Activated CD4-positive, alpha-beta T cell treated with anti-CD3 and anti-CD28 coated beads, Interleukin-2, Interleukin-6, amounts not matched to agents 100 ng/mL and 50 ng/mL, durations not matched to agents 16 hours and 8 hours (primary cell): ENCODE measurements at regions not wholly inside any gene's neighbourhood (a gene's known extent, or its start where the extent isn't known, plus 50 kb on each side); places are given as distances from the start of the nearest gene placed in this dataset.

Source experiments
- DNase-seq: peaks from one replicate; pipeline ENCODE4 v3.0.0-alpha.2; 2020

DNA sequence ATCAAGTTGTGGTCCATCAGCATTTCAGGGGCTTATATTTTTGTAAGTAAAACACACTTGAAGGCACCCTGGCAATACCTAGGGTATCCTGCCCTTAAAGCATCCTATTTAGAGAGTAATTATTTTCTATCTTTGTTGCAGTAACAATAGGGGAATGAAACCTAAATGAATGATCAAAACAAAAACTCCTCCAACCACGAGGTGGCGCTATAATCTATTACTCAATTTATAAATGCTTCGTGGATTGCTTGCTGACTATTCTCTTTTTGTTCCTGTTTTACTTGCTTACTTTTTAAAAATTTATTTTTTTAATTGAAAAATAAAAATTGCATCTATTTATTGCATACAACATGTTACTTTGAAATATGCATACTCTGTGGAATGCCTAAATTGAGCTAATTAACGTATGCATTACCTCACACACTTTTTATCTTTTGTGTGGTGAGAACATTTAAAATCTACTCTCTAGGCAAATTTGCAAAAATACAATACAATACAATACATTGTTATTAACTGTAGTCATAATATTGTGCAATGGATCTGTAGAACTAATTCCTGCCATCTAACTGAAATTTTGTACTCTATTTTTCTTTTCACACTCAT is 147.7 kb upstream of the BMPER start:
- DNase-seq, result peak; percentile 33

DNA sequence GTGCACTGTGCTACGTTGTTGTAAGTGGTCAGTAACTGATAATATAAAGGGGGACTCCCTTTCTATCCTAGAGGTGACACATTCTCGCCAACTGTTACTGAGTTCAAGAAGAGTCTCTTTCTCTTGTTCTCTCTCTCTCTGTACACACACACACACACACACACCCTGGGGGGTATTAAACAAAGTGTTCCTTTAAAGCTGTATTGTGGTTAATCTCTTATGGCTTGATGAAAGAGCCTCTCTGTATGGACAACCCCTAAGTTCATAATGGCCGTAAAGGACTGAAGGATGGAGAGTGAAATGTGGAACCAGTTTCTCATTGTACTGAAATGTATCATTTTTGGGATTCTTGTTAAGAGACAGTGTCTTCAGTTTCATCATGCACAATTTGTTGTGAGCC is 145.2 kb upstream of the BMPER start:
- no peak for DNase-seq

GRCh38 chr7:33760834-33761233 is 144.5 kb upstream of the BMPER start:
- no peak for DNase-seq

- no peak for DNase-seq
Observed at GRCh38 chr7:33761449-33762080, 143.8 kb upstream of the BMPER start.

GRCh38 chr7:33762151-33762910 is 143.0 kb upstream of the BMPER start:
- DNase-seq, result no peak

GRCh38 chr7:33762911-33763306 is 142.4 kb upstream of the BMPER start:
- DNase-seq, result no peak

GRCh38 chr7:33764752-33765451 is 140.4 kb upstream of the BMPER start:
- no peak for DNase-seq

DNA sequence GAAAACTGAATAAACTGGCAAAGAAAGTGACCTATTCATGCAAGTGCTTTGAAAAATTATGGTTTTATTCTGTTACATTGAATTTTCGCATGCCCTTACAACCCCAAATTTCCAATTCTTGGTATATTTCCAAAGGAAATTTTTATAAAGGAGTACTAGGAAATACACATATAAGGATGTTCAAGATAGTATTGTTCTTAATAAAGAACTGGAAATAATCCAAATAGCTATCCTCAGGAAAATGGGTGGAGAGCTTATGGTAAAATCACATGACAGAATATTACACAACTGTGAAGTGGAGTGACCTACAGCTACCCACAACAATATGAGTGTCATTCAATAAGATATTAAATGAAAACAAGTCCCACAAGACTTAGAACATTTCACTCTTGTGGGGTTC is 138.9 kb upstream of the BMPER start:
- DNase-seq, result no peak

DNA sequence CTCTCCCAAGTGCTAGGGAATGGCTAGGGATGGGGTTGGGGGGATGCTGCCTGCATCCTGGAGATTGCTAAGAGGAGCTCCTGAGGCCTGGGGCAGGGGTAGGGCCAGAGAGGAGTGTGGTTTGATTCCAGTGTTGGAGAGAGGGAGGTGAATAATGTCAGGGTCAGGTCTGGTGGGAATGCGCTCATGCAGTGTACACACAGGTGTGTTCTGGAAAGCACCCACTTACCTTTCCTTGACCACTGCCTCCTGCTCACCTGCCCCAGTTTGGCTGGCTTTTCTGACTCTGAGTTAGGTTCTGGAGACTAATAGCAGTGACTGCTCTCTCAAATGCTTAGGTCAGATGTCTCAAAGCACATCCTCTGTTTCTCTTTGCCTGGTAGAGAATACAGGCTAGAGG is 135.4 kb upstream of the BMPER start:
- DNase-seq, result no peak

- DNase-seq, result no peak
Observed at GRCh38 chr7:33770576-33770975, 134.8 kb upstream of the BMPER start.

DNA sequence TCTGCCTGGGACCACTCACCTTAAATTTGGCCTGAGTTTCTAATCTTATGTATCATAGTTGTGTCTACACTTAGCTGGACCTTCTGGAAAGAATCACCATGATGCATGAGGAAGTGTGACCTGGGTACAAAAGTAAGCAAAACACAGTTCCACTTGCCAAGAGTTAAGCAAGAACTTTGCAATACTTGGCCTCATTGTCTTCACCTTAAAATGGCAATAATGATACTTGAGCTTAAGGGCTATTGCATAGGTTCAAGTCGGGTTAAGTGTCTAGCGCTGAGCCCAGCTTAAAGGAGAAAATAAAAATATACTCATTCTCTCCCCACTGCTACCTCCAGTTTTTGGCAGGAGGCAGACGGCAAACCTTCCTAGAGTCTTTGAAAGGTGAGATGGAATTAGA is 133.9 kb upstream of the BMPER start:
- DNase-seq, result no peak

- peak; percentile 5 for DNase-seq
Observed at GRCh38 chr7:33773053-33773452, 132.3 kb upstream of the BMPER start.

GRCh38 chr7:33774762-33775523 is 130.4 kb upstream of the BMPER start:
- DNase-seq, result no peak

DNA sequence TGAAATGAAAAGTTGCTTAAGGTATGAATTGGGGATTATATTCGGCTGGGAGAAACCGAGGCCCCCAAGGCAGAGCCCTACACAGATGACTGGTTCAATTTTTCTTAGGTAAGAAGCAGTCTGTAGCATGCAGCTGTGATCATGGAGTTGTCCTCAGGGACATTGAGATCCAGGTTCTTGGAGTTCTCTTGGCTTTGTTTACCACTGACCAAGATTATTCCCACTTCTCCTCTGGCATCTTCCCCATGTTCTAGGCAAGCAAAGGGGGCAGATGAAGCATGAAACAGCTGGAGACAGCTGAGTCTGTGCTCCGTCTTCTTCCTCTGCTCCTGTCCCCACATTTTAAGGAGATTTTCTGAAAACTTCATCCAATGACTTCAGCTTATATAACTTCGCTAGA is 129.5 kb upstream of the BMPER start:
- no peak for DNase-seq

GRCh38 chr7:33776788-33777187 is 128.6 kb upstream of the BMPER start:
- no peak for DNase-seq

DNA sequence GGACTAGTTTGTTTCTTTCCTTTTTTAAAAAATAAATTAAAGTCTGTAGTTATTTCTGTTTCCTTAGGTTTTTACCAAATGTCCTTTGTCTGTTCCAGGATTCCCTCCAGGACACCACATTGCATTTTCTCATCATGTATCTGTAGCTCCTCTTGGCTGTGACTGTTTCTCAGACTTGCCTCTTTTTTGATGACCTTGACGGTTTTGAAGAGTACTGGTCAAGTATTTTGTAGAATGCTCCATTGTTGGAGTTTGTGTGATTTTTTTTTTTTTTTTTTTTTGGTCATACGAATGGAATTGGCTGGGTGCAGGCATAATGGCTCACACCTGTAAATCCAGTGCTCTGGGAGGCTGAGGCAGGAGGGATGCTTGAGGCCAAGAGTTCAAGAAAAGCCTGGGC is 127.1 kb upstream of the BMPER start:
- DNase-seq, result no peak

GRCh38 chr7:33779216-33779615 is 126.1 kb upstream of the BMPER start:
- no peak for DNase-seq

DNA sequence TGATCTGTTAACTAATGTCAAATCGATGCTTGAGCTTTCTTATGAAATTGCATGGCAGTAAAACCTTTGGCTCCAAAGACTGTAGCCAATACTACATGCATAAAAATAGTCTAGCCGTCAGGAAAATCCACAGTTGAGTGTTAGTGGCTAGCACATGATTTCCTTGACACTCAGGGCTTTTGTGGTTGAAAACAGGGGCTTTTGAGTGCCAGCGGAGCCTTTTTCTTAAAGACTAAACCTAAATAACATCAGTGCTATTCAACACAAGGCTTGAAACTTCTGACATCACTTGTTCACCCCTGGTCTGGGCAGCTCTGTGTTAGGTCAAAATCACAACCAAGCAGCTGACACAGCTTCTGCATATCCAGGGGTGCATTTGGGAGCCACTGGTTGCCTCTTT is 124.2 kb upstream of the BMPER start:
- DNase-seq, result no peak

GRCh38 chr7:33781796-33782195 is 123.5 kb upstream of the BMPER start:
- DNase-seq, result no peak

GRCh38 chr7:33784000-33784399 is 121.3 kb upstream of the BMPER start:
- no peak for DNase-seq

DNA sequence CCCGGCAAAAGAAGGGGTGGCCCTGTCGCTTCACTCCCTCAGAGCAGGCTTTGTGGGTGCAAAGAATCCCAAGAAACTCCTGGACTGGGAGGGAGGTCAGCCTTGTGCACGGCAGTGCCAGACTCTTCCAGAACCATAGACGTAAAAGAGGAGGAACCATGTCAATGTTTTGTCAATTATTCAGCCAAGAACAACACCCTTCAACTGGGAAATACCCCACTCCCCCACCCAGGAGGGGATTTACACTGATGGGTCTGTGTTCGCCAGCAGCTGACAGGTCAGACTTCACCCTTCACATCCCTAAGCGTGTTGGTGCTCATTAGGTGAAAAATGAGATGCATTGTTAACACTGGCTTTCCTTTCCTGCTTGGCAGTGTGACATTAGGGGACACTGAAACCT is 116.8 kb upstream of the BMPER start:
- DNase-seq, result no peak

- DNase-seq, result no peak
Observed at GRCh38 chr7:33789871-33790630, 115.3 kb upstream of the BMPER start.
